ENCODE measurements at regions not wholly inside any gene's neighbourhood (a gene's known extent, or its start where the extent isn't known, plus 50 kb on each side); places are given as distances from the start of the nearest gene placed in this dataset.

- DNase-seq (ENCODE audit: low spot score): no peak
- in situ Hi-C loops (cut with MboI; ENCODE audit: low sequenced_read_pairs, unreplicated experiment): no loop called here
- no peak for TF ChIP-seq CTCF (IDR thresholded peaks at IDR 0.05; ENCODE audit: borderline replicate concordance, control extremely low read depth, extremely low read depth, insufficient read depth, missing control alignments)
Measured at GRCh38 chr1:112318698-112319370, 77.2 kb upstream of the CTTNBP2NL start.

GRCh38 chr1:112319371-112320040 lies 76.5 kb upstream of the CTTNBP2NL start:
- no peak for TF ChIP-seq CTCF (IDR thresholded peaks at IDR 0.05; ENCODE audit: borderline replicate concordance, control extremely low read depth, extremely low read depth, insufficient read depth, missing control alignments)
- no peak for DNase-seq (ENCODE audit: low spot score)
- in situ Hi-C loops (cut with MboI; ENCODE audit: low sequenced_read_pairs, unreplicated experiment): no loop called here

GRCh38 chr1:112320058-112320457 lies 76.0 kb upstream of the CTTNBP2NL start:
- no peak for TF ChIP-seq CTCF (IDR thresholded peaks at IDR 0.05; ENCODE audit: borderline replicate concordance, control extremely low read depth, extremely low read depth, insufficient read depth, missing control alignments)
- no peak for DNase-seq (ENCODE audit: low spot score)
- in situ Hi-C loops (cut with MboI; ENCODE audit: low sequenced_read_pairs, unreplicated experiment): no loop called here

- DNase-seq (ENCODE audit: low spot score): no peak
- in situ Hi-C loops (cut with MboI; ENCODE audit: low sequenced_read_pairs, unreplicated experiment): no loop called here
- TF ChIP-seq CTCF (IDR thresholded peaks at IDR 0.05; ENCODE audit: borderline replicate concordance, control extremely low read depth, extremely low read depth, insufficient read depth, missing control alignments): no peak
Measured at GRCh38 chr1:112322018-112322417, 74.0 kb upstream of the CTTNBP2NL start.

- in situ Hi-C loops (cut with MboI; ENCODE audit: low sequenced_read_pairs, unreplicated experiment): no loop called here
- DNase-seq (ENCODE audit: low spot score): no peak
- no peak for TF ChIP-seq CTCF (IDR thresholded peaks at IDR 0.05; ENCODE audit: borderline replicate concordance, control extremely low read depth, extremely low read depth, insufficient read depth, missing control alignments)
Measured at GRCh38 chr1:112322983-112323678, 72.9 kb upstream of the CTTNBP2NL start.

GRCh38 chr1:112325504-112325903 lies 70.5 kb upstream of the CTTNBP2NL start:
- TF ChIP-seq CTCF (IDR thresholded peaks at IDR 0.05; ENCODE audit: borderline replicate concordance, control extremely low read depth, extremely low read depth, insufficient read depth, missing control alignments): no peak
- in situ Hi-C loops (cut with MboI; ENCODE audit: low sequenced_read_pairs, unreplicated experiment): no loop called here
- no peak for DNase-seq (ENCODE audit: low spot score)

Measured in GM13976 (cell line).